Activated T-cell treated with anti-CD3 and anti-CD28 coated beads, Interleukin-2, amount 50 U/mL, for 24 hours (primary cell): ENCODE measurements at regions not wholly inside any gene's neighbourhood (a gene's known extent, or its start where the extent isn't known, plus 50 kb on each side); places are given as distances from the start of the nearest gene placed in this dataset.

ENCODE experiments used
- DNase-seq: peaks from one replicate; pipeline ENCODE4 v3.0.0-alpha.2; 2020
- H3K27ac Mint-ChIP-seq: 2 replicates; pipeline ENCODE4 v1.8.0; 2020; ENCODE audit warnings: mild to moderate bottlenecking, mixed read lengths
- H3K27me3 Mint-ChIP-seq: 2 replicates; pipeline ENCODE4 v1.8.0; 2020; ENCODE audit warnings: mixed read lengths
- H3K36me3 Mint-ChIP-seq: 2 replicates; pipeline ENCODE4 v1.8.0; 2020; ENCODE audit warnings: low read depth, mixed read lengths
- H3K4me1 Mint-ChIP-seq: 2 replicates; pipeline ENCODE4 v1.8.0; 2020; ENCODE audit warnings: low read depth, mixed read lengths
- H3K4me3 Mint-ChIP-seq: 2 replicates; pipeline ENCODE4 v1.8.0; 2020; ENCODE audit warnings: mild to moderate bottlenecking, moderate library complexity, mixed read lengths
- H3K9me3 Mint-ChIP-seq: 2 replicates; pipeline ENCODE4 v1.8.0; 2020; ENCODE audit warnings: mixed read lengths

- no peak for DNase-seq
- H3K36me3 Mint-ChIP-seq = no peaks in the 10 kb centered on the region
- H3K9me3 Mint-ChIP-seq = no peaks in the 10 kb centered on the region
- no peak overlapping the region for H3K4me3 Mint-ChIP-seq
- peaks cover 22% of the 10 kb centered on the region for H3K27me3 Mint-ChIP-seq
- no peak overlapping the region for H3K27ac Mint-ChIP-seq
- H3K4me1 Mint-ChIP-seq = no peaks in the 10 kb centered on the region
Measured at GRCh38 chr2:9156483-9156882, 50.1 kb upstream of the ASAP2 start.

GRCh38 chr2:9154061-9154460 lies 52.6 kb upstream of the ASAP2 start:
- H3K27ac Mint-ChIP-seq = no peak overlapping the region
- H3K9me3 Mint-ChIP-seq = no peaks in the 10 kb centered on the region
- no peaks in the 10 kb centered on the region for H3K36me3 Mint-ChIP-seq
- no peak for DNase-seq
- H3K4me3 Mint-ChIP-seq = no peak overlapping the region
- H3K27me3 Mint-ChIP-seq = peaks cover 27% of the 10 kb centered on the region
- no peaks in the 10 kb centered on the region for H3K4me1 Mint-ChIP-seq

GRCh38 chr2:9153643-9153980 lies 53.0 kb upstream of the ASAP2 start:
- Mint-ChIP-seq H3K36me3 (no peaks in the 10 kb centered on the region), H3K4me1 (no peaks in the 10 kb centered on the region), H3K4me3 (no peak overlapping the region), H3K27ac (no peak overlapping the region), H3K9me3 (no peaks in the 10 kb centered on the region), H3K27me3 (peaks cover 27% of the 10 kb centered on the region)
- DNase-seq = no peak

- Mint-ChIP-seq H3K9me3 (no peaks in the 10 kb centered on the region), H3K27me3 (peaks cover 27% of the 10 kb centered on the region), H3K4me3 (no peak overlapping the region), H3K4me1 (no peaks in the 10 kb centered on the region), H3K27ac (no peak overlapping the region), H3K36me3 (no peaks in the 10 kb centered on the region)
- DNase-seq = no peak
Measured at GRCh38 chr2:9152975-9153642, 53.5 kb upstream of the ASAP2 start.

GRCh38 chr2:9150906-9151305 lies 55.7 kb upstream of the ASAP2 start:
- Mint-ChIP-seq H3K27ac (no peak overlapping the region), H3K4me3 (no peak overlapping the region), H3K4me1 (no peaks in the 10 kb centered on the region), H3K36me3 (no peaks in the 10 kb centered on the region), H3K9me3 (no peaks in the 10 kb centered on the region), H3K27me3 (peaks cover 27% of the 10 kb centered on the region)
- DNase-seq = no peak

- no peak overlapping the region for H3K27ac Mint-ChIP-seq
- no peaks in the 10 kb centered on the region for H3K36me3 Mint-ChIP-seq
- no peak overlapping the region for H3K4me3 Mint-ChIP-seq
- no peaks in the 10 kb centered on the region for H3K4me1 Mint-ChIP-seq
- DNase-seq = no peak
- H3K27me3 Mint-ChIP-seq = peaks cover 30% of the 10 kb centered on the region
- H3K9me3 Mint-ChIP-seq = no peaks in the 10 kb centered on the region
Measured at GRCh38 chr2:9150568-9150900, 56.1 kb upstream of the ASAP2 start.

- DNase-seq = no peak
- H3K36me3 Mint-ChIP-seq = no peaks in the 10 kb centered on the region
- no peak overlapping the region for H3K27ac Mint-ChIP-seq
- H3K9me3 Mint-ChIP-seq = no peaks in the 10 kb centered on the region
- H3K27me3 Mint-ChIP-seq = peaks cover 28% of the 10 kb centered on the region
- no peak overlapping the region for H3K4me3 Mint-ChIP-seq
- no peaks in the 10 kb centered on the region for H3K4me1 Mint-ChIP-seq
Measured at GRCh38 chr2:9149726-9150567, 56.7 kb upstream of the ASAP2 start.

- Mint-ChIP-seq H3K9me3 (no peaks in the 10 kb centered on the region), H3K27me3 (peaks cover 26% of the 10 kb centered on the region)
- DNase-seq = no peak
Measured at GRCh38 chr2:9149388-9149660, 57.3 kb upstream of the ASAP2 start.

GRCh38 chr2:9146646-9147045 lies 60.0 kb upstream of the ASAP2 start:
- Mint-ChIP-seq H3K4me3 (no peak overlapping the region), H3K36me3 (no peaks in the 10 kb centered on the region), H3K9me3 (no peaks in the 10 kb centered on the region), H3K27ac (no peak overlapping the region), H3K27me3 (peaks cover 16% of the 10 kb centered on the region), H3K4me1 (peaks cover 4% of the 10 kb centered on the region)
- no peak for DNase-seq

More at GRCh38 chr2:9149388-9149660, 57.3 kb upstream of the ASAP2 start:
- Mint-ChIP-seq H3K4me1 (no peaks in the 10 kb centered on the region), H3K4me3 (no peak overlapping the region), H3K36me3 (no peaks in the 10 kb centered on the region), H3K27ac (no peak overlapping the region)

- H3K4me1 Mint-ChIP-seq = peaks cover 4% of the 10 kb centered on the region
- no peaks in the 10 kb centered on the region for H3K9me3 Mint-ChIP-seq
- peaks cover 14% of the 10 kb centered on the region for H3K27me3 Mint-ChIP-seq
- H3K27ac Mint-ChIP-seq = no peak overlapping the region
- no peak overlapping the region for H3K4me3 Mint-ChIP-seq
- H3K36me3 Mint-ChIP-seq = no peaks in the 10 kb centered on the region
- no peak for DNase-seq
Measured at GRCh38 chr2:9145752-9146430, 60.7 kb upstream of the ASAP2 start.

- peaks cover 14% of the 10 kb centered on the region for H3K27me3 Mint-ChIP-seq
- no peak overlapping the region for H3K27ac Mint-ChIP-seq
- no peak for DNase-seq
- no peak overlapping the region for H3K4me3 Mint-ChIP-seq
- peaks cover 4% of the 10 kb centered on the region for H3K4me1 Mint-ChIP-seq
- no peaks in the 10 kb centered on the region for H3K9me3 Mint-ChIP-seq
- H3K36me3 Mint-ChIP-seq = no peaks in the 10 kb centered on the region
Measured at GRCh38 chr2:9145109-9145751, 61.4 kb upstream of the ASAP2 start.

- H3K27me3 Mint-ChIP-seq = peaks cover 18% of the 10 kb centered on the region
- H3K4me1 Mint-ChIP-seq = peaks cover 4% of the 10 kb centered on the region
- no peak overlapping the region for H3K27ac Mint-ChIP-seq
- H3K9me3 Mint-ChIP-seq = no peaks in the 10 kb centered on the region
- H3K4me3 Mint-ChIP-seq = no peak overlapping the region
- DNase-seq = no peak
- H3K36me3 Mint-ChIP-seq = no peaks in the 10 kb centered on the region
Measured at GRCh38 chr2:9144617-9145016, 62.0 kb upstream of the ASAP2 start.

GRCh38 chr2:9144046-9144445 lies 62.6 kb upstream of the ASAP2 start:
- H3K27ac Mint-ChIP-seq = no peak overlapping the region
- peaks cover 4% of the 10 kb centered on the region for H3K4me1 Mint-ChIP-seq
- no peak for DNase-seq
- peaks cover 19% of the 10 kb centered on the region for H3K27me3 Mint-ChIP-seq
- no peak overlapping the region for H3K4me3 Mint-ChIP-seq
- H3K9me3 Mint-ChIP-seq = no peaks in the 10 kb centered on the region
- no peaks in the 10 kb centered on the region for H3K36me3 Mint-ChIP-seq

GRCh38 chr2:9143264-9143815 lies 63.3 kb upstream of the ASAP2 start:
- Mint-ChIP-seq H3K27me3 (peaks cover 23% of the 10 kb centered on the region), H3K9me3 (no peaks in the 10 kb centered on the region), H3K36me3 (no peaks in the 10 kb centered on the region), H3K4me1 (peaks cover 4% of the 10 kb centered on the region), H3K27ac (no peak overlapping the region), H3K4me3 (no peak overlapping the region)
- no peak for DNase-seq
